Suprapubic skin (tissue), 4 donors: ENCODE measurements at regions not wholly inside any gene's neighbourhood (a gene's known extent, or its start where the extent isn't known, plus 50 kb on each side); places are given as distances from the start of the nearest gene placed in this dataset.
"Not testable (repeated sequence)": the region's sequence is repeated elsewhere in the genome, so short reads cannot be mapped to it uniquely, and the experiment has no call there.

Experiments used
- DNase-seq, 2 donors: peaks; one replicate each; pipeline ENCODE4 v3.0.0-alpha.2; 2019; ENCODE audit warnings: low spot score in 2 of 2
- H3K27ac ChIP-seq: fragments of 200-600 bp; sonication (generic); one replicate; pipeline ENCODE4 v1.5.1; 2019
- H3K27me3 ChIP-seq: fragments of 200-600 bp; sonication (generic); one replicate; pipeline ENCODE4 v1.5.1; 2019
- H3K36me3 ChIP-seq: fragments of 200-600 bp; sonication (generic); one replicate; pipeline ENCODE4 v1.5.1; 2019
- H3K4me1 ChIP-seq: fragments of 200-600 bp; sonication (generic); one replicate; pipeline ENCODE4 v1.5.1; 2019
- H3K4me3 ChIP-seq: fragments of 200-600 bp; sonication (generic); one replicate; pipeline ENCODE4 v1.5.1; 2019; ENCODE audit warnings: mild to moderate bottlenecking
- H3K9me3 ChIP-seq: fragments of 200-600 bp; sonication (generic); one replicate; pipeline ENCODE4 v1.5.1; 2019
- CTCF ChIP-seq, 2 donors: fragments of 200-600 bp in 1 of 2; fragments of 450-650 bp in 1 of 2; sonication (generic) in 1 of 2; IDR thresholded peaks; one replicate each; pipeline ENCODE4 v1.5.1; 2016 to 2019; ENCODE audit warnings: antibody characterized with exemption in 2 of 2, mild to moderate bottlenecking in 1 of 2, moderate library complexity in 1 of 2
- EP300 ChIP-seq: sonication (generic); formaldehyde crosslinking; IDR thresholded peaks from one replicate; pipeline ENCODE4 v1.6.1; 2017; ENCODE audit warnings: antibody characterized with exemption
- POLR2A ChIP-seq, 2 donors: fragments of 450-650 bp; IDR thresholded peaks; one replicate each; pipeline ENCODE4 v1.6.1; 2017; ENCODE audit warnings: antibody characterized with exemption in 2 of 2, mild to moderate bottlenecking in 2 of 2, moderate library complexity in 2 of 2
- POLR2AphosphoS5 ChIP-seq, 3 donors: sonication (generic); formaldehyde crosslinking; IDR thresholded peaks; one replicate each; pipeline ENCODE4 v1.6.1; 2017; ENCODE audit warnings: antibody characterized with exemption in 3 of 3
- WGBS: methylation state at CpG from one replicate; pipeline ENCODE4 v1.1.5; 2018; 5-methylcytosine and 5-hydroxymethylcytosine counted together

GRCh38 chr5:69007163-69007562, 86.7 kb upstream of the SLC30A5 start:
- Histone ChIP-seq H3K27ac (no peak overlapping the region), H3K9me3 (no peaks in the 10 kb centered on the region), H3K4me1 (peaks cover 9% of the 10 kb centered on the region), H3K36me3 (no peaks in the 10 kb centered on the region), H3K4me3 (no peak overlapping the region), H3K27me3 (no peaks in the 10 kb centered on the region)
- 31% methylated on average over 4 of the region's 4 CpGs for WGBS
- DNase-seq, result no peak
- TF ChIP-seq EP300 (no peak), POLR2A (IDR thresholded peaks at IDR 0.05) (no peak), CTCF (IDR thresholded peaks at IDR 0.05) (no peak), POLR2AphosphoS5 (IDR thresholded peaks at IDR 0.05) (no peak)

- peaks cover 9% of the 10 kb centered on the region for H3K4me1 ChIP-seq
- H3K36me3 ChIP-seq, result no peaks in the 10 kb centered on the region
- no peaks in the 10 kb centered on the region for H3K27me3 ChIP-seq
- H3K4me3 ChIP-seq, result no peak overlapping the region
- peak; percentile 65 to 82 for DNase-seq
- 30% methylated on average over 4 of the region's 4 CpGs for WGBS
- no peaks in the 10 kb centered on the region for H3K9me3 ChIP-seq
- TF ChIP-seq CTCF (IDR thresholded peaks at IDR 0.05) (peak; percentile 22 to 82), POLR2A (IDR thresholded peaks at IDR 0.05) (no peak)
- H3K27ac ChIP-seq, result no peak overlapping the region
Measured at GRCh38 chr5:69007726-69008368, 86.0 kb upstream of the SLC30A5 start.

GRCh38 chr5:69010476-69010875, 83.3 kb upstream of the SLC30A5 start:
- Histone ChIP-seq H3K4me3 (no peak overlapping the region), H3K27ac (no peak overlapping the region), H3K4me1 (peaks cover 9% of the 10 kb centered on the region), H3K36me3 (no peaks in the 10 kb centered on the region), H3K9me3 (no peaks in the 10 kb centered on the region), H3K27me3 (no peaks in the 10 kb centered on the region)
- 87% methylated on average over 4 of the region's 4 CpGs for WGBS
- DNase-seq, result no peak
- no peak for TF ChIP-seq EP300
- TF ChIP-seq POLR2AphosphoS5 (IDR thresholded peaks at IDR 0.05), result no peak
- TF ChIP-seq POLR2A (IDR thresholded peaks at IDR 0.05), result no peak
- TF ChIP-seq CTCF (IDR thresholded peaks at IDR 0.05), result no peak

GRCh38 chr5:69011910-69012309, 81.9 kb upstream of the SLC30A5 start:
- Histone ChIP-seq H3K9me3 (no peaks in the 10 kb centered on the region), H3K4me1 (peaks cover 5% of the 10 kb centered on the region), H3K36me3 (no peaks in the 10 kb centered on the region), H3K27ac (no peak overlapping the region), H3K4me3 (no peak overlapping the region), H3K27me3 (no peaks in the 10 kb centered on the region)
- DNase-seq, result no peak
- WGBS, result 59% methylated on average over 5 of the region's 5 CpGs
- no peak for TF ChIP-seq POLR2AphosphoS5 (IDR thresholded peaks at IDR 0.05)
- TF ChIP-seq POLR2A (IDR thresholded peaks at IDR 0.05), result no peak
- TF ChIP-seq EP300, result no peak
- no peak for TF ChIP-seq CTCF (IDR thresholded peaks at IDR 0.05)

- Histone ChIP-seq H3K27me3 (no peaks in the 10 kb centered on the region), H3K9me3 (no peaks in the 10 kb centered on the region), H3K4me3 (no peak overlapping the region), H3K4me1 (no peaks in the 10 kb centered on the region), H3K36me3 (no peaks in the 10 kb centered on the region), H3K27ac (no peak overlapping the region)
- TF ChIP-seq POLR2A (IDR thresholded peaks at IDR 0.05) (no peak), EP300 (no peak)
- DNase-seq, result no peak
- 92% methylated on average over 2 of the region's 2 CpGs for WGBS
Measured at GRCh38 chr5:69013481-69013880, 80.3 kb upstream of the SLC30A5 start.

- not testable (repeated sequence) for H3K27me3 ChIP-seq, H3K27ac ChIP-seq, DNase-seq, H3K36me3 ChIP-seq, H3K4me1 ChIP-seq, H3K9me3 ChIP-seq, H3K4me3 ChIP-seq
- 95% methylated on average over 2 of the region's 2 CpGs for WGBS
Measured at GRCh38 chr5:69014007-69014406, 79.8 kb upstream of the SLC30A5 start.
